GM10248 (cell line): ENCODE measurements at regions not wholly inside any gene's neighbourhood (a gene's known extent, or its start where the extent isn't known, plus 50 kb on each side); places are given as distances from the start of the nearest gene placed in this dataset.

Experiments used
- CTCF ChIA-PET: fragments of 300-600 bp; sonication (Branson Sonifier 250); formaldehyde crosslinking; extraction: SDS; loops from one replicate; lab custom pipeline; 2021; ENCODE audit warnings: antibody characterized with exemption; lab: Yijun Ruan, JAX
- POLR2A ChIA-PET: fragments of 350-650 bp; sonication (Branson Sonifier 250); formaldehyde crosslinking; extraction: SDS; loops from one replicate; lab custom pipeline; 2020; ENCODE audit warnings: antibody characterized with exemption; lab: Yijun Ruan, JAX
- DNase-seq: peaks from one replicate; pipeline ENCODE4 v3.0.0; 2012; ENCODE audit errors: extremely low spot score
- CTCF ChIP-seq: IDR thresholded peaks from 2 replicates; pipeline ENCODE4 v1.5.1; 2012; ENCODE audit warnings: mild to moderate bottlenecking, low read depth; ENCODE audit errors: extremely low read depth, missing control alignments, control extremely low read depth

- TF ChIP-seq CTCF, result no peak
- ChIA-PET POLR2A (no interaction called here), CTCF (no interaction called here)
- DNase-seq, result no peak
Measured at GRCh38 chr14:27085500-27085899, 487.7 kb upstream of the NOVA1 start.

GRCh38 chr14:27090716-27091115, 492.9 kb upstream of the NOVA1 start:
- ChIA-PET POLR2A (no interaction called here), CTCF (no interaction called here)
- no peak for TF ChIP-seq CTCF
- DNase-seq, result no peak

- no peak for DNase-seq
- ChIA-PET CTCF (no interaction called here), POLR2A (no interaction called here)
- TF ChIP-seq CTCF, result no peak
Measured at GRCh38 chr14:27091973-27092372, 494.1 kb upstream of the NOVA1 start.

- no peak for DNase-seq
- ChIA-PET POLR2A (no interaction called here), CTCF (interaction anchor here (1.3 kb wide), 1 partner anchor 20 kb away, joined by 3 read pairs; no protein-coding TSS in a partner anchor)
- TF ChIP-seq CTCF, result no peak
Measured at GRCh38 chr14:27096091-27096490, 498.3 kb upstream of the NOVA1 start.

GRCh38 chr14:27098451-27098850, 500.6 kb upstream of the NOVA1 start:
- ChIA-PET CTCF (no interaction called here), POLR2A (no interaction called here)
- DNase-seq, result no peak
- TF ChIP-seq CTCF, result no peak

- no peak for DNase-seq
- no peak for TF ChIP-seq CTCF
- POLR2A ChIA-PET, result no interaction called here
- CTCF ChIA-PET, result no interaction called here
Measured at GRCh38 chr14:27114180-27114579, 516.3 kb upstream of the NOVA1 start.

GRCh38 chr14:27123162-27123561, 525.3 kb upstream of the NOVA1 start:
- ChIA-PET CTCF (no interaction called here), POLR2A (no interaction called here)
- no peak for DNase-seq
- no peak for TF ChIP-seq CTCF
